Amniotic stem cell (primary cell): ENCODE measurements at regions not wholly inside any gene's neighbourhood (a gene's known extent, or its start where the extent isn't known, plus 50 kb on each side); places are given as distances from the start of the nearest gene placed in this dataset.
"Not testable (repeated sequence)": the region's sequence is repeated elsewhere in the genome, so short reads cannot be mapped to it uniquely, and the experiment has no call there.

Source experiments
- DNase-seq: peaks from one replicate; lab custom pipeline; 2025; lab: John Stamatoyannopoulos, UW

DNA sequence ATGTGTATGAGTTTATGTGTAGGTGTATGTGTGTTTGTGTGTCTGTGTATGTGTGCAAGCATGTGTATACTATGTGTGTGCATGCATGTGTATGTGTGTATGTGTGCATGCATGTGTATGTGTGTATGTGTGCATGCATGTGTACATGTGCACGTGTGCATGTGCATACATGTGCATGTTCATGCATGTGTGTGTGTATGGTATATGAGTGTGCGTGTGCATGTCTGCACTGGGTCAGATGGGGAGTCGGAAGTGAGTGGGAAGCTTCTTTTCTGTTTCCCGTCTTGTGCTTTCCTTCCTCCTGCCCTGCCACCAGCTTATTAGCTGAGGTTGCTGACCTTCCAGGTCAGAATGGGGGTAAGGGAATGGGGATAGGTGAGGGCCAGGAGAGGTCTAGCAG is 174.7 kb downstream of the MAP2K4 start:
- no peak for DNase-seq

DNA sequence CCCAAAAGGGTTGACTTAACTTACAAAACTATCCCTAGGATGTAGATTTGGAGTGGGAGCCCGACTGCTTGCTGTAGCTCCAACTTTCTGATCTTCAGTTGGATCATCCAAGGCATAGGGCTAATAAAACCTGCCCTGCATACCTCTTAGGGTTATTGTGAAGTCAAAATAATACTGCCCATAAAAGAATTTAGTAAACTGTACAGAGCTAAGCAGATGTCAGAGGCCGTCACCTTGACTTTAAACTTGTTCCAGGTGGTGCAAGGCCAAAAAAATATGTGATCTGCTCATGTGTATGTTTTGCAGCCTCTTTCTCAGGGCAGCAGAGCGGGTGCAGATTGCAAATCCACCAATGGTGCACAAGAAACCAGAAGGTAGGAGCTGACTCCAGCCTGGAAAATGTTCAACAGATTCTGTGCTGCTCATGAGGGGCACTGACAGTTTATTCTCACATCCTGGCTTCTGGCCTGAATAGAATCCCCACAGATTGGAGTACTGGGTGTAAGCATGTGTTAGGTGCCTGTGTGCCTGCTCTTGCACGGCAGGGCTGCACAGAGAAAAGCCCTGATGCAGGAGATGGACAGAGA is 180.7 kb downstream of the MAP2K4 start:
- DNase-seq, result no peak

DNA sequence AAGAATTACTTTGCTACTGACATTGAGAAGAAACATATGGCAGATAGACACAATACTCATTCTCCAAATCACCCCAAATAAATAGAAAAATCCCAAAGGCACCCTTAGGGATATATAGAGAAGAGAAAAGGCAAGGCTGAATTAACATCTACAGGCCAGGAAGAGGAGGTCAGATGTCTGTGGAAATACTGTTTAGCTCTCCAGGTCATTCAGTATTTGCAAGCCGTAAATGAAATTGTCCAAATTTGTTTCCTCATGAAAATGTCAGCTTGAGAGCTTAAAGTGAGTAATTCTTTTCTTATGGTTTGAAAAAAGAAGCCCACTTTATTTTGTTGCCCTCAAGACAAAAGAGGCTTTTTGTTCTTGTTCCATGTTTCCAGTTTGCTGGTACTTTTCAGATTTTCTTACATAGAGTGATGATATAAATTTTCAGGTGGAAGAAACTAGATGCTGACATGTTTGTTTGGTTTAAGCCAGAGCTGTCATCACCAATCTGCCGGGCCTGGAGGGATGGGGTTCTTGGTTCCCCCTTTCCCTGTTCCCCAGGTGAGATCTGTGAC is 189.0 kb downstream of the MAP2K4 start:
- DNase-seq, result no peak

- not testable (repeated sequence) for DNase-seq
Measured at GRCh38 chr17:12220714-12221439, 200.2 kb downstream of the MAP2K4 start.

DNA sequence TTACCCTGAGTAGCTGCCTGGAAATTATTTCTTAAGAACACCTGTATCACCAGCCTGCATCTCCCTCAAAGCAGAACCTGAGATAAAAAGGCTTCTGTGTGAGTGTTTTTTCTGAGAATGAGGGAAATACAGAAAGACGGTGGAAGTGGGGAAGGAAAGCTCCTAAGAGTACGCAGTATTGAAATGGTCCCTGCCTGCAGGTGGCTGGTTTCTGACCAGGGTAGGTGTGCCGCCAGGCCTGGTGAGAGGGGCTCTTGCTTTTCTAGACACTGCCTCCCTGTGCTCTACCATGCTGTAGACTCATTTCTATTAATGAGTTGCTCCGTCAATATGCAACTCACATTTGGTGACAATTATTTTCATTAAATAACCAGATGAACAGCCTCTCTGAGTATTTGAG is 201.7 kb downstream of the MAP2K4 start:
- DNase-seq, result no peak

GRCh38 chr17:12227547-12227946 is 206.9 kb downstream of the MAP2K4 start:
- no peak for DNase-seq

- no peak for DNase-seq
Measured at GRCh38 chr17:12229335-12229734, 208.7 kb downstream of the MAP2K4 start.

- no peak for DNase-seq
Measured at GRCh38 chr17:12230481-12231354, 210.0 kb downstream of the MAP2K4 start.

DNA sequence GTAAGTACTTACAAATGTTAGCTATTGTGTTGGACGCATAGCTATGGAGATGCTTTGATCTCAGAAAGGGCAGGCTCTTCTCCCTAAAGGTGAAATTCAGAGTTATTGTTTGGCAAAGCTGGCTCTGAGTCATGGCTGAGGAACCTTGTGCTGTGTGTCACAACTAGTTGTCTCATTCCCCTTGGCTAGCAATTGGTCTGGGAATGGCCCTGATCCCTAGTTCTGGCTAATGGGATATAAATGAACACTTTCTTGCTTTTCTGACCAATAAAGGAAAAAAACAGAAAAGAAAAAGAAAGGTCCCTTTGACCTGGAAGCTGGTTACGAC is 210.6 kb downstream of the MAP2K4 start:
- no peak for DNase-seq

- DNase-seq, result not testable (repeated sequence)
Measured at GRCh38 chr17:12239021-12239420, 218.3 kb downstream of the MAP2K4 start.

DNA sequence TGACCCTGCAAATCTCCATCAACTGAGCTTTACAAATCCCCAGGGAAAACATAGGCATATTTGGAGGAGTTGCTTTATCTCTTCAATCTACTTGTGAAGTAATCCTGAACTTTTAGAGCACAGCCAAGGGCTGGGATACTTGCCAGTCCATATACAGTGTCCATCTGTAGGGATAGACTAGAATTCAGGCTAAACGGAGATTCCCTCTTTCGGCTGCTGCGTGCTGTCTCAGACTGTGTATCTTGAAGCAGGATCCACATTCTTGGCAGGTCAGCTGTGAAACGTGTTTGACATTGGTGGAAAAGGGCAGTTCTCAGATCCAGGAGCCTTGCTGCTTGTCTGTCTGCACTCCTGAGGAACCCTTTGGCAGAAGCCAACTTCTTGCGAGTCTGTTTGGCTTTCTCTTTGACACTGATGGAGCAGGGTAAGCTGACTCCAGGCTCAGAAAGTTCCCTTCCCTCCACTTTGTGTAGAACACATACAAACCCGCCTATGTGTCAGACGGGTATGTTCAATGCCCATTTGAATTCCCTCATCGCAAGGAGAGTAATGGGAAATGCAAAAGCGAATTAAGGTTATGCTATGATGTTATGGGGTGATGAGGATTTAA is 221.8 kb downstream of the MAP2K4 start:
- DNase-seq, result no peak

GRCh38 chr17:12247761-12248160 is 227.1 kb downstream of the MAP2K4 start:
- DNase-seq, result no peak

DNA sequence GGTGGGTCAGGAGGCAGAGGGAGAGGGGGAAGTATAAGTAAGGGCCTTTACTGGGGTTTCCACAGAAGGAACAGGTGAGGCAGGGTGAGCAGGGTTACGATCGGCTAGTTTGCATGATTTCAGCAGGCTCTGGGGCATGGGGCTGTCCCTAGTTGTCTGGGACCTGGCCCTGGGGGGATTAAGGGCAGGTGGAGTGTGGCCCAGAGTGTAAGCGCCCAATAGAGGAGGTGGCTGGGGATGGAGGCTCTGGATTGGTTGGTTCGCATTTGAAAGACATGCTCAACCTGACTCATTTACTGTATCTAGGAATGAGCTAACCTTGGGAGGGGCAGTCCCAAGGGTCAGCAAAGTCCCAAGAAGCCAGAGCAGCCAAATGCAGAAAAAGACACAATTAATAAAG is 230.3 kb downstream of the MAP2K4 start:
- DNase-seq, result no peak

- no peak for DNase-seq
Measured at GRCh38 chr17:12252462-12252861, 231.8 kb downstream of the MAP2K4 start.

DNA sequence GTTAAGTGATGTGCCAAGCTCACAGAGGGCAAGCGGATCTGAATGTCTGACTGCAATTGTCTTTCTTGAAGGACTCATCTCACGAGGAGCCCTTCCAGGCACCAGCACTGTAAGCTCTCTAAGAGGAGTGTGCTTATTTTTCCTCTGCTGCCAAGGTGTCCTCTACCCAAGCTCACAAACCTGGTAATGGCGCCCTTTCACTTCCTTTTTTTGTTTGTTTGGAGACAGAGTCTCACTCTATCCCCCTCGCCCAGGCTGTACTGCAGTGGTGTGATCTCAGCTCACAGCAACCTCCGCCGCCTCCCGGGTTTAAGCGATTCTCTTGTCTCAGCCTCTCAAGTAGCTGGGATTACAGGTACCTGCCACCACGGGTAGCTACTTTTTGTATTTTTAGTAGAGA is 233.8 kb downstream of the MAP2K4 start:
- DNase-seq, result no peak

DNA sequence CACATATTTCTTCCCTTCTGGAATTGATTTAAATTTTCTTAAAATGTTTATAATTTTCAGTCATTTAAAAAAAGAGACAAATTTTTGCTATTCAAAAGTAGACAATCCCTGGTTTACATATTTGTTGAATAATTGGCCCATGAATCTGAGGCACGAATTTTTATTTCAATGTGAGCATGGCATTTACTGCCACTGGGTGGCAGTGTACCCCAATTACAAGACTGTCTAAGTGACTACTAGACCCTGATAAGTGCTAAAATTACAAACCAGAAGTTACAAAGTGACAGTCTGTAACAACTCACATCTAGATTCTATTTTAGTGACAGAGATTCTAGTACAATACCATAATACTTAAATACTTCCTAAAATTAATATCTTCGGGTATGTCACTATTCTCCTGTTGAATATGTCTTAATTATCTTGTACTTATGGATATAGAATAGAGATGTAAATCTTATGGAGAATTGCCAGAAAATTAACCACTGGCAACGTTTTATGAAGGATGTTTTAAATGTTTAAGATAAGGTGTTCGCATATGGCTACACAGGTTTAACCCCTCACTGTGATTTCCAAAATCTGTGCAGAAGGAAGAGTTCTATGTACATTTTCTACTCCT is 235.8 kb downstream of the MAP2K4 start:
- peak; percentile 20 for DNase-seq

DNA sequence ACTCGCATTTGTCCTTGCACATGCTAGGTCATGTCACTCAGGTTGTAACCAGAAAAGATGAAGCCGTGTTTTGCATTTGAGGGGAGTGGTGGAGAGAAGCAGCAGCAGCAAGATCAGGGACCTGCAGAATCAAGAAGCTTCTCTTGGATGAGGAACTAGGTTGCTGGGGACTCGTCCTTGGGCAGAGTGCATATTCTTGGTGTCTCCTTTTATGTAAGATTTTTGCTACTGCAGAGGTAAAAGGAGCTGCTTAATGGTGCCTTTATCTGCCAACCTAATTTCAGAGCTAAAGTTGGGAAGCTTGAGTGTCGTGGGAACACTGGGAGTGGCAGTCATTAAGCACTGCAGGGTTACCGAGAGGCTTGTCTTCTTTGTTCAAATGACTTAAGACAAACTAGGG is 236.5 kb downstream of the MAP2K4 start:
- DNase-seq, result no peak

- DNase-seq, result no peak
Measured at GRCh38 chr17:12261354-12261753, 240.7 kb downstream of the MAP2K4 start.

GRCh38 chr17:12269751-12270150 is 249.1 kb downstream of the MAP2K4 start:
- no peak for DNase-seq

DNA sequence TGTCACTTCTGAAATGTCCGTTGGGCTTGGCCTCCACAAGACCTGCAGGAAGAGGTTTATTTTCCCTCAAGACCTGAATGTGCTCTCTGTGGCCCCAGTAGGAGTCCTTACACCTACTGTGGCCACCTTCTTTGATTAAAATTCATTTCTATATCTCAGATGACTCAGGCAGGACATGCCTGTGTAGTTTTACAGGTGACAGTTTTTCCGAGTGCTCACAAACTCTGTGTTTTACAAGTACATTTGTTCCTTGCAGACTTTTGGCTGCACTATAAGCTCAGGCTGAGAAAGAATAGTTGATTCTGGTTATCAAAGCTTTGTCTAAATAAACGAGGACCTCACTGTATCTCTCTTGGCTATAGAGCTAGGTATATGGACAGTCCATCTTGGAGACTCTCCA is 257.1 kb downstream of the MAP2K4 start:
- DNase-seq, result no peak

DNA sequence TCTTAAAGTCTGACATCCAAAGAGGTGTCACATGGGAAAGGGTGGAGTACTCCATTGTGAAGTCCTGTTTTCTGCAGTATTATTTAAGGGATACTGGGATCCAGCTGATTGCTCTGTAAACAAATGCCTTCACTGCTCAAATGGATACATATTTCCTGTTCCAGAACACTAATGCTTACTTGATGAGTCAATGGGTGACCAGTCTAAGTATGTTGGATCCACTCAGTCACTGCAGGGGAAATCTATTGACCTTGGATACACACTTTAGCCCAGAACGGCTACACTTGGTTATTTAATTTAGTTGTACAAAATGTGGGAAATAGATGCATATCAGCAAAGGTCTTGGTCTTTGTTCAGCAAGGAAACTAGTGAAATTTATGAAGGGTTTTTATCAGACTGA is 261.4 kb downstream of the MAP2K4 start:
- peak; percentile 18 for DNase-seq

DNA sequence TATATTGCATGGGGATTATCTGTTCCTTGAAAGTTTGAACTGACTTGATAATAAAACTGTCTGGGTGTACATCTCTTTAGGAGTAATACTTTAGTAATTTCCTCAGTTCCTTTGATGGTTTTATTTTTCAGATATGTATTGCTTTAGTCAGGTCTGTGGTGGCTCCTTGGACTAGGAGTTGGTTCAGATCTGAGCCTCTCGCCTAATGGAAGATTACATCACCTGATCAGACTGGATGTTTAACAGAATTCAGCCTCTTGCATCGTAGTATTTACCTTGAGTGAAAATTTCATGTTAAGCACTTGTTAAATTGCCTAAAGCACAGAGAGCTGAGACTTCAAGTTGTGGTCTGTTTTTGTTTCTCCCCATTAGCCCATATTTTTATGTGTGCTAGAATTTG is 267.3 kb downstream of the MAP2K4 start:
- no peak for DNase-seq
